GM23248 (cell line): ENCODE measurements at regions not wholly inside any gene's neighbourhood (a gene's known extent, or its start where the extent isn't known, plus 50 kb on each side); places are given as distances from the start of the nearest gene placed in this dataset.

Experiments used
- EZH2 ChIP-seq: fragments of 200-600 bp; sonication (generic); IDR thresholded peaks from 2 replicates; pipeline ENCODE4 v1.6.1; 2018; ENCODE audit warnings: antibody characterized with exemption, mild to moderate bottlenecking; ENCODE audit not compliant: insufficient read depth, poor library complexity, severe bottlenecking
- EZH2phosphoT487 ChIP-seq: fragments of 200-600 bp; sonication (generic); IDR thresholded peaks from 2 replicates; pipeline ENCODE4 v1.6.1; 2018; ENCODE audit warnings: antibody characterized with exemption, moderate library complexity, mild to moderate bottlenecking, low read depth; ENCODE audit not compliant: insufficient read depth

DNA sequence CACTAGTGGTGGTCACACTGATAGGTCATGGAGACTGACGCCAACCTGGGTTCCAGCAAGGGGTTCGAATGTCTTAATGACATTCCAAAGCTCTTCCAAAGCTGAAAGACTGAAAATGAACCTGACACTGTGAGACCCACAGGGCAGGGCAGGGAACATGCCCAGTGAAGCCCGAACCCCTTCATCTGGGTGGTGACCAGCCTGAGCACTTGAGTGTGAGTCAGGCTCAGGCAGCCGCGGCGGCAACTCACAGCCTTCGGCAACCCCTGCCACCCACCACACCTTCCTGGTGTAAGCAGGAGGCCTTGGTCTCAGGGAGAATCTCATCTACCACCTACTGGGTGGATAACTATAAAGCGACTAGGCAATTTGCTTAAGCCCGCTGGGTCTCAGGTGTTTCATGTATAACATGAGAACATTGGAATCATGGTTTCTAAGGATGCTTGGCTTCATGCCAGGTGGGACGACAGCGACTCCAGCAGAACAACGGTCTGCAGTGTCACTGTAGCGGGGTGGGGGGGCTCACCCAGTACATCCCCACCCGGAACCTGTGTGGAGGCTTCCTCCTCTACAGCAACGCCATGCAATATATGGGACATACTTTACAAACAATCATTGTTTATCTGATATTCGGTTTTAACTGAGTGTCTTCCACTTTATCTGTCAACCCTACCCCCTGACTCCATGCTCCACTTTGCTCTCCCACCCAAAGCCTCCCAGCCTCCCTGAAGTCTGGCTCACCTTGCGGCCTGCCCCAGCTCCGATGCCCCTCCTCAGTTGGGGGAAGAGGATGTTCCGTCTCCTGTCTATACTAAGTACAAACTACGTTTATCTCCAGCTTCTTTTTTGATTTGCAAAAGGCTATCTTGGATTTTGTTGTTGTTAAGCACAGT is 125.0 kb upstream of the MEF2A start:
- TF ChIP-seq EZH2 (no peak), EZH2phosphoT487 (no peak)
